ENCODE measurements at regions not wholly inside any gene's neighbourhood (a gene's known extent, or its start where the extent isn't known, plus 50 kb on each side); places are given as distances from the start of the nearest gene placed in this dataset.

- Histone ChIP-seq H3K4me3 (no peak overlapping the region), H3K36me3 (no peaks in the 10 kb centered on the region), H3K4me1 (ENCODE audit: insufficient read depth) (no peaks in the 10 kb centered on the region), H3K27me3 (no peaks in the 10 kb centered on the region), H3K9me3 (no peaks in the 10 kb centered on the region), H3K27ac (no peak overlapping the region)
- intact Hi-C loops (cut with DNase I), result no loop called here
- WGBS, 3 donors, result 85 to 94% (median 90%) methylated on average over 10 to 11 of the region's 11 CpGs
- no peak for DNase-seq
- TF ChIP-seq POLR2A (IDR thresholded peaks at IDR 0.05) (no peak), CTCF (IDR thresholded peaks at IDR 0.05) (no peak), EP300 (IDR thresholded peaks at IDR 0.05) (no peak)
Measured at GRCh38 chr15:70438776-70439175, 324.6 kb downstream of the UACA start.

- Histone ChIP-seq H3K27me3 (no peaks in the 10 kb centered on the region), H3K4me3 (no peak overlapping the region), H3K9me3 (no peaks in the 10 kb centered on the region), H3K27ac (no peak overlapping the region), H3K4me1 (ENCODE audit: insufficient read depth) (no peaks in the 10 kb centered on the region), H3K36me3 (no peaks in the 10 kb centered on the region)
- no peak for TF ChIP-seq POLR2A (IDR thresholded peaks at IDR 0.05)
- TF ChIP-seq CTCF (IDR thresholded peaks at IDR 0.05), result no peak
- DNase-seq, result no peak
- 75 to 86% (median 84%) methylated on average over 5 of the region's 5 CpGs for WGBS, 3 donors
- intact Hi-C loops (cut with DNase I), result no loop called here
Measured at GRCh38 chr15:70437882-70438451, 325.4 kb downstream of the UACA start.

- Histone ChIP-seq H3K27ac (no peak overlapping the region), H3K9me3 (no peaks in the 10 kb centered on the region), H3K36me3 (no peaks in the 10 kb centered on the region), H3K27me3 (no peaks in the 10 kb centered on the region), H3K4me1 (ENCODE audit: insufficient read depth) (no peaks in the 10 kb centered on the region), H3K4me3 (no peak overlapping the region)
- intact Hi-C loops (cut with DNase I), result no loop called here
- no peak for DNase-seq
- 93 to 97% (median 96%) methylated on average over 6 of the region's 6 CpGs for WGBS, 3 donors
- TF ChIP-seq CTCF (IDR thresholded peaks at IDR 0.05), result no peak
- no peak for TF ChIP-seq EP300 (IDR thresholded peaks at IDR 0.05)
- TF ChIP-seq POLR2A (IDR thresholded peaks at IDR 0.05), result no peak
Measured at GRCh38 chr15:70437089-70437488, 326.3 kb downstream of the UACA start.

DNA sequence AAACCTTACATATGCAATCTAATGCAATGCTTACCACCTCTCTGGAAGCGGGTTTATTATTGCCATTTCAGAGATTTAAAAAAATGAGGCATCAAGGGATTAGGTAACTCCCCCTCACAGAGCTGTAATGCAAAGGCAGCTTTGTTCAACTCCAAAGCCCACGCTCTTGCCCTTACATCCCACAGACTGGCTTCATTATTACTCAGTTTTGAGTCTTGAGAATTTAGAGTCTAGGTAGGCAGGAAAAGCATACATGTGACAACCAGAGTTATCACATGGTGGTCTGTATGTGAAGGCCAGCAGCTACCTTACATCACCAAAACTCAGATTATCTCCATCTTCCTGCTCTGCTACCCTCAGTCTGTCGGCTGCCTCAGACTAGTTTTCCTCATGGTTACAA is 326.9 kb downstream of the UACA start:
- Histone ChIP-seq H3K4me1 (ENCODE audit: insufficient read depth) (no peaks in the 10 kb centered on the region), H3K4me3 (no peak overlapping the region), H3K9me3 (no peaks in the 10 kb centered on the region), H3K27me3 (no peaks in the 10 kb centered on the region), H3K27ac (no peak overlapping the region), H3K36me3 (no peaks in the 10 kb centered on the region)
- no peak for TF ChIP-seq EP300 (IDR thresholded peaks at IDR 0.05)
- TF ChIP-seq POLR2A (IDR thresholded peaks at IDR 0.05), result no peak
- TF ChIP-seq CTCF (IDR thresholded peaks at IDR 0.05), result no peak
- intact Hi-C loops (cut with DNase I), result no loop called here
- DNase-seq, result no peak
- WGBS, 3 donors, result 92 to 93% (median 92%) methylated on average over 3 of the region's 3 CpGs
